Nephron (organoid): ENCODE measurements at regions not wholly inside any gene's neighbourhood (a gene's known extent, or its start where the extent isn't known, plus 50 kb on each side); places are given as distances from the start of the nearest gene placed in this dataset.

Experiments used
- H3K27ac Mint-ChIP-seq, 3 experiments: 2 replicates each; pipeline ENCODE4 v1.8.0; 2020; ENCODE audit warnings: mixed read lengths in 3 of 3, mild to moderate bottlenecking in 2 of 3, moderate library complexity in 1 of 3
- H3K27me3 Mint-ChIP-seq: 2 replicates; pipeline ENCODE4 v1.8.0; 2021; ENCODE audit warnings: low read depth, mild to moderate bottlenecking, moderate library complexity, mixed read lengths
- H3K36me3 Mint-ChIP-seq: 2 replicates; pipeline ENCODE4 v1.8.0; 2020; ENCODE audit warnings: low read depth, mixed read lengths
- H3K4me1 Mint-ChIP-seq: 2 replicates; pipeline ENCODE4 v1.8.0; 2020; ENCODE audit warnings: mixed read lengths
- H3K4me3 Mint-ChIP-seq, 3 experiments: 2 replicates each; pipeline ENCODE4 v1.8.0; 2020; ENCODE audit warnings: mild to moderate bottlenecking in 3 of 3, mixed read lengths in 3 of 3, moderate library complexity in 2 of 3
- H3K9me3 Mint-ChIP-seq: 2 replicates; pipeline ENCODE4 v1.8.0; 2020; ENCODE audit warnings: mixed read lengths
- CTCF ChIP-seq, 3 experiments: fragments of 200-600 bp; sonication (generic); IDR thresholded peaks; one replicate each; pipeline ENCODE4 v1.5.0; 2021; ENCODE audit warnings: antibody characterized with exemption in 3 of 3; ENCODE audit not compliant: unreplicated experiment in 3 of 3

DNA sequence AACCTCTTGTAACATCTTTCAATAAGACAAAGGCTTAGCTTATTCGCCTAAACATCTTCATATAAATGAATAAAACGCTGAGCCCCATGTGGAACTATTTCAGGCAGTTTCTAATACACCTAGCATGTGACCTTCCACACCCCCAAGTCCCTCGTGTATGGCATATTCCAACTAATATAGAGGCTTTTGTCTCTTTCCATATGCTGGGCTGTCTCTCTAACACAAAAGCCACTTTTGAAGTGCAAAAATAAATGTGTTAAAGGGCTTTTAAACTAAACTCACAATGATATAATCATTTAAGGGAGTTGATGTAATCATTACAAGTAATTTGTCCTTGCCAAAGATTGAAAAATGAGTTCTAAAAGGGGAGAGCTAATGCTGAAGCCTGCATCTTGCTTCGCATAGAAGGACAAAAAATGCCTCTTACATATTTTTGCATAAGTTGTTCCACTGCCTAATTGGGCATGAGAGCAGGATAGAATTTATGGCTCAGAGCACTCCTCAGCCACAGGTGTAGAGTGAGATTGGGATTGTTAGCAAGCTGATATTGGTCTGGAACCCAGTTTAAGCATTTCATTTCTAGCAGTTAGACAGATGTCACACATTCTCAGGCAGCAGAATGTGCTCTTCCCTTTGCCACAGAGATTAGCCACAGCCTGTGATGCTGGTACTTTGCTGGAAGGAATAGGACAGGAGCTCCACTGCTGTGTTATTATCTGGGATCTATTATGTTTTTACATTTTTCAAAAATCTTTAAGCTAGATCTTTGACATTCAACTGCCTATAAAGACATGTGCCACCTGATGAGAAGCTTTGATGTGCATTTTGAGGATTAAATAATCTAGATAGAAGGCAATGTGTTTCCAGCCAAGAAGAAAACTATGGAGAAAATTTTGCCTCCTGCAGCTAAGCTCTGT is 1044.4 kb downstream of the ADGRL2 start:
- Mint-ChIP-seq H3K9me3 (no peaks in the 10 kb centered on the region), H3K36me3 (no peaks in the 10 kb centered on the region), H3K4me1 (no peaks in the 10 kb centered on the region), H3K27me3 (no peaks in the 10 kb centered on the region), H3K27ac (no peak overlapping the region), H3K4me3 (no peak overlapping the region)
- no peak for TF ChIP-seq CTCF (IDR thresholded peaks at IDR 0.05; ENCODE audit: unreplicated experiment in 3 of 3)

DNA sequence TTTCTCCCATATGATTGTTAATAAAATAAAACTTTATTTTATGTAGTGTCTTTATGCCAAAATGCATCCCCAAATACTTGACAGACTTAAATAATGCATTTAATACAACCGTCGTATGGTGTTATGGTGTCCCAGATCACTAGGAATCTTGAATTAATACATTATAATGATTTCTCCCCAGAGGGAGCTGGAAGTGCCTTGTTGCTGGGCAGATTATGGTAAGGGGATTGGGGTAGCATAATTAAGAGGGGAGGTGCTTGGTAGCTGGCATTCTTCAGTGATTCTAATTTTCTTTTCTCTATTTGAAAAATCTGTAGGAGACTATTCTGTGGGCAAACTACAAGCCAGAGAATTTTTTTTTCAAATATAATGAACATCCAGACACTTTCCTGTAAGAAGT is 1043.7 kb downstream of the ADGRL2 start:
- TF ChIP-seq CTCF (IDR thresholded peaks at IDR 0.05; ENCODE audit: unreplicated experiment in 3 of 3) = no peak
- Mint-ChIP-seq H3K4me1 (no peaks in the 10 kb centered on the region), H3K9me3 (no peaks in the 10 kb centered on the region), H3K4me3 (no peak overlapping the region), H3K36me3 (no peaks in the 10 kb centered on the region), H3K27me3 (no peaks in the 10 kb centered on the region), H3K27ac (no peak overlapping the region)

DNA sequence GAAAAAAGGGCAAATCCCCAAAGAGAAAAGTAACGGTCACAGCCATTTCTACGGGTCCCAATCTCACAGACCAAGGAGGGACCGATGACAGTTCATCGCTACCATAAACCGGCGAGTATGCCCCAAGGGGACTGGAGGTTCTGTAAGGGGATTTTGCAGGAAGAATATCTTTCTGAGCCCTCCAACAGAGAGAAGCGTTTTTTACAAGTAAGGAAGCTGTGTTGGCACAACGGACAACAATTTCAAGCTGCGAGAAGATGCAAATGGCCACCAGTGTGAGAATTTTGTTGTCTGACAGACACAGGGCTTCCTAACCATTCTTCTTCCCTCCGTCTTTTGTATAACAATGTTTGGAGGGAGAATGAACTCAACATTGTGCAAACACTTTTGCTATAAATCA is 1043.1 kb downstream of the ADGRL2 start:
- Mint-ChIP-seq H3K27me3 (no peaks in the 10 kb centered on the region), H3K27ac (no peak overlapping the region), H3K36me3 (no peaks in the 10 kb centered on the region), H3K4me3 (no peak overlapping the region), H3K4me1 (no peaks in the 10 kb centered on the region), H3K9me3 (no peaks in the 10 kb centered on the region)
- no peak for TF ChIP-seq CTCF (IDR thresholded peaks at IDR 0.05; ENCODE audit: unreplicated experiment in 3 of 3)

DNA sequence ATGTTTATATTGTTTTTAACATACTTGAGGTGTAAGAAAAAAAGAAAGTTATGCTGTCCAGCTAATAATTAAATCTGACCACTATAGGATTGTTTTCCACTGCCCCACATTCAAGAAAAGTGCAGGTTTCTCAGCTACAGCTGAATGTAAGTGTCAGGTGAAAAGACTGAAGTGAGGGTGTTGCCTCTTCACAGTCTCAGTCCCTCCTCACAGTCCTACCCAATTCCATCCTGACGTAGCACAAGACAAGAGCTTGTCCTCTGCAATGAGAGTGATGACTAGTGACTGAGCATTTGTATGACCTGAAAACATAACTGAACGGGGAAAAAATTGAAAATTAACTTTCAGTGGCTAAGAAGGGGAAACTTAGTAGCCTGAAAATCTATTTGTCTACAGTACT is 1039.5 kb downstream of the ADGRL2 start:
- Mint-ChIP-seq H3K27me3 (no peaks in the 10 kb centered on the region), H3K27ac (no peak overlapping the region), H3K9me3 (no peaks in the 10 kb centered on the region), H3K36me3 (no peaks in the 10 kb centered on the region), H3K4me1 (peaks cover 16% of the 10 kb centered on the region), H3K4me3 (no peak overlapping the region)
- no peak for TF ChIP-seq CTCF (IDR thresholded peaks at IDR 0.05; ENCODE audit: unreplicated experiment in 3 of 3)

- no peaks in the 10 kb centered on the region for H3K36me3 Mint-ChIP-seq
- H3K27ac Mint-ChIP-seq = peak overlapping the region in 2 of 3 experiments; percentile 16 to 29
- H3K27me3 Mint-ChIP-seq = no peaks in the 10 kb centered on the region
- peaks cover 4% of the 10 kb centered on the region for H3K9me3 Mint-ChIP-seq
- TF ChIP-seq CTCF (IDR thresholded peaks at IDR 0.05; ENCODE audit: unreplicated experiment in 3 of 3) = no peak
- no peak overlapping the region for H3K4me3 Mint-ChIP-seq
- H3K4me1 Mint-ChIP-seq = peaks cover 16% of the 10 kb centered on the region
Measured at GRCh38 chr1:82837766-82838465, 1037.2 kb downstream of the ADGRL2 start.
